NB4 (cell line): ENCODE measurements at regions not wholly inside any gene's neighbourhood (a gene's known extent, or its start where the extent isn't known, plus 50 kb on each side); places are given as distances from the start of the nearest gene placed in this dataset.

Experiments
- POLR2A ChIP-seq: IDR thresholded peaks from 2 replicates; pipeline ENCODE4 v1.6.1; 2011; ENCODE audit warnings: mild to moderate bottlenecking; ENCODE audit not compliant: insufficient read length; ENCODE audit errors: extremely low read depth
- TF ChIP-seq, protein P1 (sequence below): IDR thresholded peaks from one replicate; pipeline ENCODE4 v1.5.1; 2012; ENCODE audit warnings: low read depth, low read length

DNA sequence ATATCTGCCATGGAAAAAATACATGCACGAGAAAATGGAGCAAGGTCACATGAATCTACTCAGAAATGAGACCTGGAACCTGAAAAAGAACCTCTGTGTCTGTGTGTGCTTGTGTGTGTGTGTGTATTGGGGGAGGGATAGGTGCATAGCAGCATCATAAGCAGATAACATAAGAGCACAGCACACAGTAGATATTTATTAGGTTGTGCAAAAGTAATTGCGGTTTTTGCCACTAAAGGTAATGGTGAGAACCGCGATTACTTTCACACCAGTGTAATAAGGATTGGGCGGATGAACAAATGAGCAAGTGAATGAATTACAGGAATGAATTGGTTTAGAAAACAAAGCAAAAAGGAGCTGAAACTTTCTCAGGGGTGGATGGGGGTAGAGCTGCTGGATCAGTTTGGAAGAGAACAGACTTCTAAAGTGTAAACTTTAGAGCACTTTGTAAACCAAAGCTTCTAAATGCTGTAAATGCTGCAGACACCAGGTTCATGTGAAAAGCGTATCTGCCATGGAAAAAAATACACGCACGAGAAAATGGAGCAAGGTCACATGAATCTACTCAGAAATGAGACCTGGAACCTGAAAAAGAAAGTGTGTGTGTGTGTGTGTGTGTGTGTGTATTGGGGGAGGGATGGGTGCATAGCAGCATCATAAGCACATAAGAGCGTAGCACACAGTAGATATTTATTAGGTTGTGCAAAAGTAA, 156.9 kb downstream of the TOMM20 start:
- TF ChIP-seq, protein P1, sequence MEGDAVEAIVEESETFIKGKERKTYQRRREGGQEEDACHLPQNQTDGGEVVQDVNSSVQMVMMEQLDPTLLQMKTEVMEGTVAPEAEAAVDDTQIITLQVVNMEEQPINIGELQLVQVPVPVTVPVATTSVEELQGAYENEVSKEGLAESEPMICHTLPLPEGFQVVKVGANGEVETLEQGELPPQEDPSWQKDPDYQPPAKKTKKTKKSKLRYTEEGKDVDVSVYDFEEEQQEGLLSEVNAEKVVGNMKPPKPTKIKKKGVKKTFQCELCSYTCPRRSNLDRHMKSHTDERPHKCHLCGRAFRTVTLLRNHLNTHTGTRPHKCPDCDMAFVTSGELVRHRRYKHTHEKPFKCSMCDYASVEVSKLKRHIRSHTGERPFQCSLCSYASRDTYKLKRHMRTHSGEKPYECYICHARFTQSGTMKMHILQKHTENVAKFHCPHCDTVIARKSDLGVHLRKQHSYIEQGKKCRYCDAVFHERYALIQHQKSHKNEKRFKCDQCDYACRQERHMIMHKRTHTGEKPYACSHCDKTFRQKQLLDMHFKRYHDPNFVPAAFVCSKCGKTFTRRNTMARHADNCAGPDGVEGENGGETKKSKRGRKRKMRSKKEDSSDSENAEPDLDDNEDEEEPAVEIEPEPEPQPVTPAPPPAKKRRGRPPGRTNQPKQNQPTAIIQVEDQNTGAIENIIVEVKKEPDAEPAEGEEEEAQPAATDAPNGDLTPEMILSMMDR, result no peak
- TF ChIP-seq POLR2A, result no peak
